ENCODE measurements at regions not wholly inside any gene's neighbourhood (a gene's known extent, or its start where the extent isn't known, plus 50 kb on each side); places are given as distances from the start of the nearest gene placed in this dataset.

DNA sequence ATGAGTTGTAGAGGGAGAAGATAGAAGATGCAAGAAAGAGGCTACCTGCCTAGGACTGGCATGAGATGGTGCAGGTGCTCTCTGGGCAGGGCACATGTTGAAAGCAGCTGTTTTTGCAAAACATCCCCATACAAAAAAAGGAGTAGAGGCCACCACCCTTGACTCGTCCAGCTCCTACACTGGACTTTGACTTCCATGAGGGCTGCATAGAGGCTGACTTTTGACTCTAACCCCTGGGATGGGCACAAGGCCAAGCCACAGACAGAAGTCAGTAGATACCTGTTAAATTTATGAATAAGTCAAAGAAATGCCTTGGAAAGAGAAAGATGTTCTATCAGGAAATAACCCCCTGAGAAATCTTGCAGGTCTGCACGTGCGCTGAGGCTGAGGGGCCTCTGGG lies 1139.1 kb upstream of the TMEM132C start:
- no TSS peak for BruUV-seq (replicated peaks)
- dilution Hi-C loops (cut with MboI; ENCODE audit: extremely low pct_ligation_motif_present, low sequenced_read_pairs) (no loop called here), intact Hi-C loops (cut with micrococcal nuclease) (no loop called here)
- Histone ChIP-seq H3K27me3 (ENCODE audit: control insufficient read depth in 2 of 2, insufficient read depth in 2 of 2, low read length in 2 of 2) (no peaks in the 10 kb centered on the region), H3K4me2 (ENCODE audit: insufficient read depth, low read length) (no peak overlapping the region), H3K27ac (ENCODE audit: insufficient read depth, low read depth, low read length) (no peak overlapping the region), H3K9me3 (replicated peaks; ENCODE audit: control insufficient read depth, insufficient read depth, low read length) (no peaks in the 10 kb centered on the region), H3K9me1 (replicated peaks; ENCODE audit: control insufficient read depth, extremely low read depth, insufficient read depth, low read length) (no peaks in the 10 kb centered on the region), H3K79me2 (ENCODE audit: control insufficient read depth, insufficient read depth, low read length) (no peaks in the 10 kb centered on the region), H3K4me3 (replicated peaks in 1 of 3; ENCODE audit: insufficient read depth in 1 of 3, low read depth in 1 of 3, low read length in 3 of 3) (no peak overlapping the region), H4K20me1 (replicated peaks; ENCODE audit: control insufficient read depth, extremely low read depth, insufficient read depth, low read length) (no peaks in the 10 kb centered on the region), H2AFZ (ENCODE audit: low read depth, low read length) (no peak overlapping the region), H3K9ac (replicated peaks; ENCODE audit: extremely low read depth, insufficient read depth, low read length) (no peak overlapping the region), H3K36me3 (ENCODE audit: control insufficient read depth in 2 of 2, extremely low read depth in 1 of 2, insufficient read depth in 2 of 2, low read length in 2 of 2) (no peaks in the 10 kb centered on the region), H3K4me1 (ENCODE audit: control insufficient read depth, extremely low read depth, insufficient read depth, low read length) (no peaks in the 10 kb centered on the region)
- FAIRE-seq (no peak), DNase-seq (ENCODE audit: low read depth, low spot score) (no peak)
- no peak for TF ChIP-seq MYC (IDR thresholded peaks at IDR 0.05; ENCODE audit: low read depth, low read length)
- TF ChIP-seq CTCF (IDR thresholded peaks at IDR 0.05; ENCODE audit: extremely low read depth in 1 of 2, insufficient read depth in 1 of 2, low read depth in 1 of 2, low read length in 2 of 2) = no peak
- TF ChIP-seq POLR2A (IDR thresholded peaks at IDR 0.05; ENCODE audit: low read depth, low read length) = no peak
- no peak for TF ChIP-seq POLR2AphosphoS5 (IDR thresholded peaks at IDR 0.05; ENCODE audit: insufficient read depth, low read depth, low read length)
- no peak for TF ChIP-seq EZH2 (IDR thresholded peaks at IDR 0.05; ENCODE audit: borderline replicate concordance, low read depth, low read length, severe bottlenecking)
- TF ChIP-seq FOS (IDR thresholded peaks at IDR 0.05; ENCODE audit: borderline replicate concordance, insufficient read depth, low read length) = no peak
- no peak for TF ChIP-seq MAX (IDR thresholded peaks at IDR 0.05; ENCODE audit: insufficient read depth, insufficient read length)
- TF ChIP-seq JUN (IDR thresholded peaks at IDR 0.05; ENCODE audit: borderline replicate concordance, insufficient read depth, insufficient read length, low read depth) = no peak
- TF ChIP-seq GATA2 (IDR thresholded peaks at IDR 0.05; ENCODE audit: insufficient read depth, insufficient read length, low read depth, low read length) = no peak
- CTCF ChIA-PET = no interaction called here
- POLR2A ChIA-PET = no interaction called here

Data from endothelial cell of umbilical vein (primary cell).